Esophagus squamous epithelium (tissue), 5 donors: ENCODE measurements at regions not wholly inside any gene's neighbourhood (a gene's known extent, or its start where the extent isn't known, plus 50 kb on each side); places are given as distances from the start of the nearest gene placed in this dataset.

Source experiments
- DNase-seq: peaks from one replicate; lab custom pipeline; 2025; lab: John Stamatoyannopoulos, UW
- H3K27ac ChIP-seq, 4 donors: fragments of 200-600 bp; sonication (generic); one replicate each; pipeline ENCODE4 v1.5.1; 2016 to 2019; ENCODE audit warnings: mild to moderate bottlenecking in 1 of 4
- H3K27me3 ChIP-seq, 4 donors: fragments of 200-600 bp; sonication (generic); 1 replicate in 3 of 4; 2 replicates in 1 of 4; pipeline versions ENCODE4 v1.5.1 to v1.6.0; 2017 to 2021; ENCODE audit warnings: antibody characterized with exemption in 1 of 4
- H3K36me3 ChIP-seq, 3 donors: fragments of 200-600 bp; sonication (generic); one replicate each; pipeline ENCODE4 v1.5.1; 2016 to 2019
- H3K4me1 ChIP-seq, 3 donors: fragments of 200-600 bp; sonication (generic); one replicate each; pipeline ENCODE4 v1.5.1; 2017 to 2019
- H3K4me3 ChIP-seq, 4 donors: fragments of 200-600 bp; sonication (generic); 1 replicate in 3 of 4; 2 replicates in 1 of 4; pipeline ENCODE4 v1.5.1; 2016 to 2019; ENCODE audit warnings: mild to moderate bottlenecking in 2 of 4, moderate library complexity in 1 of 4
- H3K9me3 ChIP-seq, 3 donors: fragments of 200-600 bp; sonication (generic); one replicate each; pipeline ENCODE4 v1.5.1; 2016 to 2019
- POLR2A ChIP-seq, 4 donors: fragments of 450-650 bp; IDR thresholded peaks; one replicate each; pipeline ENCODE4 v1.6.1; 2017; ENCODE audit warnings: antibody characterized with exemption in 4 of 4, mild to moderate bottlenecking in 4 of 4, moderate library complexity in 3 of 4
- WGBS, 2 donors: methylation state at CpG; one replicate each; pipeline ENCODE4 v1.1.5; 2018; 5-methylcytosine and 5-hydroxymethylcytosine counted together
- intact Hi-C: fragments of 100-400 bp; cut with DNase I; formaldehyde crosslinking; loops from one replicate; pipeline ENCODE4 v1.15.0; 2022
- TF ChIP-seq, protein P1 (sequence below), 6 experiments: fragments of 450-650 bp in 4 of 6; fragments of 200-600 bp in 2 of 6; sonication (generic) in 2 of 6; IDR thresholded peaks; one replicate each; pipeline ENCODE4 v1.5.1; 2016 to 2019; ENCODE audit warnings: antibody characterized with exemption in 6 of 6, mild to moderate bottlenecking in 4 of 6, moderate library complexity in 4 of 6
- donor health status: DM: yes; HTN: yes; CAD: no.

DNA sequence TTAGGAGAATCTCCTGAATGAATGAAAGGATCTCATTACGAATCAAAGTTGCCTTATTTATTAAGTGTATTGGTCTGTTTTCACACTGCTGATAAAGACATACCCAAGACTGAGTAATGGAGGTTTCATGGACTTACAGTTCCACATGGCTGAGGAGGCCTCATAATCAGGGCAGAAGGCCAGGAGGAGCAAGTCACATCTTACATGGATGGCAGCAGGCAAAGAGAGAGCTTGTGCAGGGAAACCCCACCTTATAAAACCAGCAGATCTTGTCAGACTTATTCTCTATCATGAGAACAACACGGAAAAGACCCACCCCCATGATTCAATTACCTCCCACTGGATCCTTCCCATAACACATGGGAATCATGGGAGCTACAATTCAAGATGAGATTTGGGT, 785.2 kb upstream of the POU3F3 start:
- TF ChIP-seq POLR2A (IDR thresholded peaks at IDR 0.05), result no peak
- TF ChIP-seq, protein P1, sequence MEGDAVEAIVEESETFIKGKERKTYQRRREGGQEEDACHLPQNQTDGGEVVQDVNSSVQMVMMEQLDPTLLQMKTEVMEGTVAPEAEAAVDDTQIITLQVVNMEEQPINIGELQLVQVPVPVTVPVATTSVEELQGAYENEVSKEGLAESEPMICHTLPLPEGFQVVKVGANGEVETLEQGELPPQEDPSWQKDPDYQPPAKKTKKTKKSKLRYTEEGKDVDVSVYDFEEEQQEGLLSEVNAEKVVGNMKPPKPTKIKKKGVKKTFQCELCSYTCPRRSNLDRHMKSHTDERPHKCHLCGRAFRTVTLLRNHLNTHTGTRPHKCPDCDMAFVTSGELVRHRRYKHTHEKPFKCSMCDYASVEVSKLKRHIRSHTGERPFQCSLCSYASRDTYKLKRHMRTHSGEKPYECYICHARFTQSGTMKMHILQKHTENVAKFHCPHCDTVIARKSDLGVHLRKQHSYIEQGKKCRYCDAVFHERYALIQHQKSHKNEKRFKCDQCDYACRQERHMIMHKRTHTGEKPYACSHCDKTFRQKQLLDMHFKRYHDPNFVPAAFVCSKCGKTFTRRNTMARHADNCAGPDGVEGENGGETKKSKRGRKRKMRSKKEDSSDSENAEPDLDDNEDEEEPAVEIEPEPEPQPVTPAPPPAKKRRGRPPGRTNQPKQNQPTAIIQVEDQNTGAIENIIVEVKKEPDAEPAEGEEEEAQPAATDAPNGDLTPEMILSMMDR (IDR thresholded peaks at IDR 0.05), result no peak
- no peaks in the 10 kb centered on the region for H3K27me3 ChIP-seq
- intact Hi-C loops, result no loop called here
- no peak for DNase-seq
- WGBS, 2 donors, result 45 to 68% methylated on average over 2 of the region's 2 CpGs
- H3K9me3 ChIP-seq, result peaks cover 0 to 5% (median 0%) of the 10 kb centered on the region in 3 donors
- no peaks in the 10 kb centered on the region for H3K36me3 ChIP-seq
- no peaks in the 10 kb centered on the region for H3K4me1 ChIP-seq
- H3K4me3 ChIP-seq, result no peak overlapping the region
- no peak overlapping the region for H3K27ac ChIP-seq

DNA sequence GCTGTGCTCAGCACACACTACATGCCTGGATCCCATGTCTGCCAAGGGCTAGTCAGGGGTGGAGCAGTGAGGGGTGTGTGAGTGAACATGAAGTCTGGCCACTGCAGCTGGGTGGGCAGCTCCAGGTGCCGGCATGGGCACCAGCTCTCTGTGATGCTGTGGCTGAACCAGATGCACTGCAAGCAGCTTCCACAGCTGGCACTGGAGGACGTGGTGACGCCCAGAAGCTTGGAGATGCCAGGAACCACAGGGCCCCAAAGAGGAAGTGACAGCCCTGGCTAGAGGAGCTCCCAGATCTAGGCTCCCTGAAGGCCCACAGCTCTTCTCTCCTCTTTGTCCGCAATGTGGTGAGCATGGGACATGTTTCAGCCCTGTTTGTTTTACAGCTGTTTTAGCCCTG, 776.3 kb upstream of the POU3F3 start:
- no peaks in the 10 kb centered on the region for H3K4me1 ChIP-seq
- 63% methylated on average over 3 of the region's 4 CpGs; no CpG with 5 or more reads in 1 of the 2 donors for WGBS, 2 donors
- no peak overlapping the region for H3K4me3 ChIP-seq
- no peak for DNase-seq
- TF ChIP-seq, protein P1 (IDR thresholded peaks at IDR 0.05), result no peak
- TF ChIP-seq POLR2A (IDR thresholded peaks at IDR 0.05), result no peak
- H3K36me3 ChIP-seq, result no peaks in the 10 kb centered on the region
- no peak overlapping the region for H3K27ac ChIP-seq
- H3K9me3 ChIP-seq, result peaks cover 0 to 16% (median 0%) of the 10 kb centered on the region in 3 donors
- no peaks in the 10 kb centered on the region for H3K27me3 ChIP-seq
- intact Hi-C loops, result no loop called here

DNA sequence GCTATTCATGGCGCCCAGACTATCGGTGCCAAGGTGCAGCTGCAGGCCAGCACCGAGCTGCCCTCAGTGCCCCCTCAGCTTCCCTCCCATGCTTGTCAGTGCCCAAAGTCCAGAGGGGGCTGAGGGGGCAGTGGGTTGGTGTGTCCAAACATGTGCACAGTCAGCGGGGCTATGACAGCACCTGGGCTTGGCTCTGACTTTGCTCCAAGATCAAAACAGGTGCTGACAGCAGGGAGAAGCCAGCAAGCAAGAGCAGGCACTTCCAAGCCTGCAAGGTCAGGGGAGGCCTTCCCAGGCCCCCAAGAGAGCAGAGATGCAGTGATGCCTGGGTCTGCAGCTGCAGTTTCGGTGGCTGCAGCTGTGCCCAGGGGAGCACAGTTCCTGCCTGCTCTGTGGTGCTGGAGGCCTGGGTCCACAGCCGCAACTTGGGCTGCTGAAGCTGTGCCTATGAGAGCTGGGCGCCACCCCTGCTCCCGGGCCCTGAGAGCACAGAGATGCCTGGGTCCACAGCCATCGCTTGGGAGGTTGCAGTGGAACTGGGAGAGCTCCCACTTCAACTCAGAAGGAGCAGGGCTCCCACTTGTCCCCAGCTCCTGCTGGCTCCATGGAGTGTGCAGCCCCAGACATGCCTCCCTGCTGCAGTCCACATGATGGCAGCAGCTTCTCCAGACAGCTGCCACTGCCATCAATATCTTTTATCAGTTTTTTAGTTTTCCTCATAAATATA, 775.3 kb upstream of the POU3F3 start:
- DNase-seq, result no peak
- Histone ChIP-seq H3K27me3 (no peaks in the 10 kb centered on the region), H3K4me1 (no peaks in the 10 kb centered on the region), H3K9me3 (peaks cover 0 to 16% (median 0%) of the 10 kb centered on the region in 3 donors), H3K4me3 (no peak overlapping the region), H3K27ac (no peak overlapping the region), H3K36me3 (no peaks in the 10 kb centered on the region)
- intact Hi-C loops, result no loop called here
- 80 to 84% methylated on average over 1 to 4 of the region's 9 CpGs for WGBS, 2 donors
- TF ChIP-seq, protein P1 (IDR thresholded peaks at IDR 0.05), result no peak
- no peak for TF ChIP-seq POLR2A (IDR thresholded peaks at IDR 0.05)

DNA sequence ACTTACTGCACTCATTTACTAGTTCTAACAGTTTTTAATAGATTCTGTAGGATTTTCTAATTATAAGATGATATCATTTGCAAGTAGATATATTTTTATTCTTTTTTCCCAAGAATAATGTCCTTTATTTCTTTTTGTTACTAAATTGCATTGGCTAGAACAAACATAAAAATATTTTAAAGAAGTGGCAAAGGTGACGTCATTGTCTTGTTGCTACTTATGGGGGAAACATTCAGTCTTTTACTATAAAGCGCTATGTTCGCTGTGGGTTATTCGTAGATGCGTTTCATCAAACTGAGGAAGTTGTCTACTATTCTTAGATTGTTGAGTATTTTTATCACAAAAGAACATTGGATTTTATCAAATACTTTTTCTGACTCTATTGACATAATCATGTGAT, 765.2 kb upstream of the POU3F3 start:
- intact Hi-C loops, result no loop called here
- Histone ChIP-seq H3K36me3 (no peaks in the 10 kb centered on the region), H3K4me1 (no peaks in the 10 kb centered on the region), H3K9me3 (no peaks in the 10 kb centered on the region), H3K27ac (no peak overlapping the region), H3K27me3 (no peaks in the 10 kb centered on the region), H3K4me3 (no peak overlapping the region)
- DNase-seq, result no peak
- WGBS, 2 donors, result 89% methylated on average over 5 of the region's 5 CpGs
- TF ChIP-seq POLR2A (IDR thresholded peaks at IDR 0.05), result no peak
- TF ChIP-seq, protein P1 (IDR thresholded peaks at IDR 0.05), result no peak

DNA sequence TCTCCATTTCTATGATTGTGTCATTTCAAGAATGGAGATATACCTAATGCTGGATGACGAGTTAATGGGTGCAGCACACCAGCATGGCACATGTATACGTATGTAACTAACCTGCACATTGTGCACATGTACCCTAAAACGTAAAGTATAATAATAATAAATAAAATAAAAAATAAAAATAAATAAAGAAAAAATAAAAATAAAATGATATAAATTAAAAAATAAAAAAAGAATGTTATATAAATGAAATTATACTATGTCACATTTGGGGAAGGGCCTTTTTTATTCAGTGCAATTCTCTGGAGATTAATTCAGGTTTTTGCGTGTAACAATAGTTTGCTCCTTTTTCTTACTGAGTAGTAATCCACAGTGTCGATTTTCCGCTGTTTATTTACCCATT, 763.5 kb upstream of the POU3F3 start:
- no peak for TF ChIP-seq POLR2A (IDR thresholded peaks at IDR 0.05)
- TF ChIP-seq, protein P1 (IDR thresholded peaks at IDR 0.05), result no peak
- no peaks in the 10 kb centered on the region for H3K27me3 ChIP-seq
- no peaks in the 10 kb centered on the region for H3K4me1 ChIP-seq
- H3K27ac ChIP-seq, result no peak overlapping the region
- intact Hi-C loops, result no loop called here
- DNase-seq, result no peak
- H3K36me3 ChIP-seq, result no peaks in the 10 kb centered on the region
- H3K9me3 ChIP-seq, result no peaks in the 10 kb centered on the region
- H3K4me3 ChIP-seq, result no peak overlapping the region
- WGBS, 2 donors, result 83 to 95% methylated on average over 6 of the region's 6 CpGs
